GM18861 (cell line): ENCODE measurements at regions not wholly inside any gene's neighbourhood (a gene's known extent, or its start where the extent isn't known, plus 50 kb on each side); places are given as distances from the start of the nearest gene placed in this dataset.

ENCODE experiments used
- ATAC-seq: cut with Tn5 transposase; IDR thresholded peaks from one replicate; pipeline ENCODE4 v1.9.1; 2021; ENCODE audit not compliant: unreplicated experiment

GRCh38 chr12:30440826-30441602 is 254.7 kb downstream of the IPO8 start:
- ATAC-seq = no peak

- ATAC-seq = no peak
These were observed 256.5 kb downstream of the IPO8 start for GRCh38 chr12:30439201-30439600.

GRCh38 chr12:30438601-30439041 is 257.0 kb downstream of the IPO8 start:
- ATAC-seq = no peak

- no peak for ATAC-seq
These were observed 258.1 kb downstream of the IPO8 start for GRCh38 chr12:30437616-30438015.

- no peak for ATAC-seq
These were observed 258.6 kb downstream of the IPO8 start for GRCh38 chr12:30437044-30437443.

- no peak for ATAC-seq
These were observed 267.6 kb downstream of the IPO8 start for GRCh38 chr12:30428098-30428497.

GRCh38 chr12:30427555-30427954 is 268.1 kb downstream of the IPO8 start:
- ATAC-seq = no peak

- no peak for ATAC-seq
These were observed 270.2 kb downstream of the IPO8 start for GRCh38 chr12:30425445-30425844.

GRCh38 chr12:30423330-30423729 is 272.3 kb downstream of the IPO8 start:
- ATAC-seq = no peak

- ATAC-seq = no peak
These were observed 272.8 kb downstream of the IPO8 start for GRCh38 chr12:30422844-30423243.

- no peak for ATAC-seq
These were observed 275.1 kb downstream of the IPO8 start for GRCh38 chr12:30420561-30420960.

GRCh38 chr12:30417697-30418231 is 277.9 kb downstream of the IPO8 start:
- no peak for ATAC-seq

GRCh38 chr12:30416631-30417030 is 279.0 kb downstream of the IPO8 start:
- no peak for ATAC-seq

GRCh38 chr12:30415777-30416176 is 279.9 kb downstream of the IPO8 start:
- no peak for ATAC-seq

- no peak for ATAC-seq
These were observed 281.2 kb downstream of the IPO8 start for GRCh38 chr12:30414507-30414906.

- no peak for ATAC-seq
These were observed 295.3 kb downstream of the IPO8 start for GRCh38 chr12:30400349-30400748.

GRCh38 chr12:30399859-30400258 is 295.8 kb downstream of the IPO8 start:
- ATAC-seq = no peak

- no peak for ATAC-seq
These were observed 299.1 kb downstream of the IPO8 start for GRCh38 chr12:30396576-30396975.

GRCh38 chr12:30395190-30395589 is 300.5 kb downstream of the IPO8 start:
- ATAC-seq = no peak

- no peak for ATAC-seq
These were observed 303.8 kb downstream of the IPO8 start for GRCh38 chr12:30391766-30392366.

GRCh38 chr12:30385706-30386105 is 310.0 kb downstream of the IPO8 start:
- no peak for ATAC-seq

GRCh38 chr12:30384976-30385375 is 310.7 kb downstream of the IPO8 start:
- ATAC-seq = no peak
